ENCODE measurements at regions not wholly inside any gene's neighbourhood (a gene's known extent, or its start where the extent isn't known, plus 50 kb on each side); places are given as distances from the start of the nearest gene placed in this dataset.

- TF ChIP-seq, protein P1, sequence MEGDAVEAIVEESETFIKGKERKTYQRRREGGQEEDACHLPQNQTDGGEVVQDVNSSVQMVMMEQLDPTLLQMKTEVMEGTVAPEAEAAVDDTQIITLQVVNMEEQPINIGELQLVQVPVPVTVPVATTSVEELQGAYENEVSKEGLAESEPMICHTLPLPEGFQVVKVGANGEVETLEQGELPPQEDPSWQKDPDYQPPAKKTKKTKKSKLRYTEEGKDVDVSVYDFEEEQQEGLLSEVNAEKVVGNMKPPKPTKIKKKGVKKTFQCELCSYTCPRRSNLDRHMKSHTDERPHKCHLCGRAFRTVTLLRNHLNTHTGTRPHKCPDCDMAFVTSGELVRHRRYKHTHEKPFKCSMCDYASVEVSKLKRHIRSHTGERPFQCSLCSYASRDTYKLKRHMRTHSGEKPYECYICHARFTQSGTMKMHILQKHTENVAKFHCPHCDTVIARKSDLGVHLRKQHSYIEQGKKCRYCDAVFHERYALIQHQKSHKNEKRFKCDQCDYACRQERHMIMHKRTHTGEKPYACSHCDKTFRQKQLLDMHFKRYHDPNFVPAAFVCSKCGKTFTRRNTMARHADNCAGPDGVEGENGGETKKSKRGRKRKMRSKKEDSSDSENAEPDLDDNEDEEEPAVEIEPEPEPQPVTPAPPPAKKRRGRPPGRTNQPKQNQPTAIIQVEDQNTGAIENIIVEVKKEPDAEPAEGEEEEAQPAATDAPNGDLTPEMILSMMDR (IDR thresholded peaks at IDR 0.05; ENCODE audit: low read length): no peak
- TF ChIP-seq EZH2 (optimal IDR thresholded peaks at IDR 0.05; ENCODE audit: low read depth, low read length): no peak
These were observed 74.0 kb downstream of the POLR2M start for GRCh38 chr15:57780471-57780870.
